WERI-Rb-1 (cell line): ENCODE measurements at regions not wholly inside any gene's neighbourhood (a gene's known extent, or its start where the extent isn't known, plus 50 kb on each side); places are given as distances from the start of the nearest gene placed in this dataset.
"Not testable (repeated sequence)": the region's sequence is repeated elsewhere in the genome, so short reads cannot be mapped to it uniquely, and the experiment has no call there.

Experiments
- DNase-seq: peaks from one replicate; pipeline ENCODE4 v3.0.0-alpha.2; 2020
- H3K27ac ChIP-seq: fragments of 250-450 bp; sonication (Bioruptor Pico); 2 replicates; pipeline ENCODE4 v1.5.1; 2020; ENCODE audit warnings: mild to moderate bottlenecking, moderate library complexity
- H3K27me3 ChIP-seq: fragments of 250-450 bp; sonication (Bioruptor Pico); 2 replicates; pipeline ENCODE4 v1.5.1; 2021; ENCODE audit warnings: mild to moderate bottlenecking, low read depth, moderate library complexity; ENCODE audit not compliant: insufficient read depth, severe bottlenecking
- H3K36me3 ChIP-seq: fragments of 250-450 bp; sonication (Bioruptor Pico); 2 replicates; pipeline ENCODE4 v1.5.1; 2020; ENCODE audit warnings: mild to moderate bottlenecking, moderate library complexity
- H3K4me3 ChIP-seq: 2 replicates; pipeline ENCODE4 v1.5.1; 2011; ENCODE audit warnings: low read depth, mild to moderate bottlenecking, control low read depth, low read length
- H3K9me3 ChIP-seq: fragments of 250-450 bp; sonication (Bioruptor Pico); 2 replicates; pipeline ENCODE4 v1.5.1; 2021; ENCODE audit warnings: mild to moderate bottlenecking, moderate library complexity; ENCODE audit not compliant: severe bottlenecking
- TF ChIP-seq, protein P1 (sequence below): IDR thresholded peaks from 2 replicates; pipeline ENCODE4 v1.5.1; 2011; ENCODE audit warnings: low read depth, mild to moderate bottlenecking, control low read depth, inconsistent platforms, low read length

GRCh38 chr17:51423421-51424160 lies 163.2 kb downstream of the UTP18 start:
- H3K36me3 ChIP-seq: no peaks in the 10 kb centered on the region
- H3K9me3 ChIP-seq: peaks cover 4% of the 10 kb centered on the region
- DNase-seq: no peak
- H3K27me3 ChIP-seq: peaks cover 5% of the 10 kb centered on the region
- H3K27ac ChIP-seq: no peak overlapping the region
- TF ChIP-seq, protein P1, sequence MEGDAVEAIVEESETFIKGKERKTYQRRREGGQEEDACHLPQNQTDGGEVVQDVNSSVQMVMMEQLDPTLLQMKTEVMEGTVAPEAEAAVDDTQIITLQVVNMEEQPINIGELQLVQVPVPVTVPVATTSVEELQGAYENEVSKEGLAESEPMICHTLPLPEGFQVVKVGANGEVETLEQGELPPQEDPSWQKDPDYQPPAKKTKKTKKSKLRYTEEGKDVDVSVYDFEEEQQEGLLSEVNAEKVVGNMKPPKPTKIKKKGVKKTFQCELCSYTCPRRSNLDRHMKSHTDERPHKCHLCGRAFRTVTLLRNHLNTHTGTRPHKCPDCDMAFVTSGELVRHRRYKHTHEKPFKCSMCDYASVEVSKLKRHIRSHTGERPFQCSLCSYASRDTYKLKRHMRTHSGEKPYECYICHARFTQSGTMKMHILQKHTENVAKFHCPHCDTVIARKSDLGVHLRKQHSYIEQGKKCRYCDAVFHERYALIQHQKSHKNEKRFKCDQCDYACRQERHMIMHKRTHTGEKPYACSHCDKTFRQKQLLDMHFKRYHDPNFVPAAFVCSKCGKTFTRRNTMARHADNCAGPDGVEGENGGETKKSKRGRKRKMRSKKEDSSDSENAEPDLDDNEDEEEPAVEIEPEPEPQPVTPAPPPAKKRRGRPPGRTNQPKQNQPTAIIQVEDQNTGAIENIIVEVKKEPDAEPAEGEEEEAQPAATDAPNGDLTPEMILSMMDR: no peak
- H3K4me3 ChIP-seq: no peak overlapping the region

DNA sequence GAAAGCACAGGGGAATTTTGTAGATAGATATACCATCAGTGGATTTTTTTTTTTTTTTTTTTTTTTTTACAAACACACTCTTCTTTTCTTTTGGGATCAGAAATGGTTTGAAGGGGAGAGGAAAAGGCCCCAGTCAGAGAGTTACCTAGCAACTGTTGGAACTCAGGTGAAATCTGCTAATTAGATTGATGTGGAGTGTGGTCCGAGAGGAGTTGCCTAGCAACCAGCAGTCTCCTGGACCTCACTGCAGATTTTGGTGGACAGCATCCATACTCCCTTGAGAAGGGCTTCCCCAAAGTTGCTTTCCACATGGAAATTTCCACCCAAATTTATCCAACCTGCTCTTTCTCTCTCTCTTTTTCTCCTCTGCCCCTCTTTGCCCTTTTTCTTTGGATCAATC lies 165.4 kb downstream of the UTP18 start:
- DNase-seq: no peak
- Histone ChIP-seq H3K27ac (no peak overlapping the region), H3K4me3 (no peak overlapping the region), H3K36me3 (no peaks in the 10 kb centered on the region), H3K9me3 (peaks cover 11% of the 10 kb centered on the region), H3K27me3 (no peaks in the 10 kb centered on the region)
- TF ChIP-seq, protein P1: no peak

DNA sequence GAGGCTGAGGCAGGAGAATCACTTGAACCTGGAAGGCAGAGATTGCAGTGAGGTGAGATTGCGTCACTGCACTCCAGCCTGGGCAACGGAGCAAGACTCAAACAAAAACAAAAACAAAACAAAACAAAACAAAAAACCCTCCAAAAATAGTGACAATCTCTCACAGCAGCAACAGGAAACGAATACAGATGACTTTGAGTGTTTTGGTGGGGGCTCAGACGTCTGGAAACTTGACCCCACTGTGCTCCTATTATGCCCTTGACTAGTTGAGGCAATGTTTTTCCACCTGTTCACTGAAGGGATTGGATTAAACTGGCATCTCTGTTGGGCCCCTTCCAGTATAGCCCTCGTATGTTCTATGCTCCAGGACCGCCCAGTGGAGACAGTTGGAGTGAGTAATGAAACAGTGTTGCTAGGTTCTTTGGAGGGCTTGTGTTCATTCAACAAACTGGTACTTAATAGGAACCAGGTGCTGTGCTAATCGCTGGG lies 167.0 kb downstream of the UTP18 start:
- H3K4me3 ChIP-seq: no peak overlapping the region
- peaks cover 9% of the 10 kb centered on the region for H3K9me3 ChIP-seq
- H3K27ac ChIP-seq: no peak overlapping the region
- no peak for DNase-seq
- no peaks in the 10 kb centered on the region for H3K27me3 ChIP-seq
- H3K36me3 ChIP-seq: no peaks in the 10 kb centered on the region
- TF ChIP-seq, protein P1: no peak

DNA sequence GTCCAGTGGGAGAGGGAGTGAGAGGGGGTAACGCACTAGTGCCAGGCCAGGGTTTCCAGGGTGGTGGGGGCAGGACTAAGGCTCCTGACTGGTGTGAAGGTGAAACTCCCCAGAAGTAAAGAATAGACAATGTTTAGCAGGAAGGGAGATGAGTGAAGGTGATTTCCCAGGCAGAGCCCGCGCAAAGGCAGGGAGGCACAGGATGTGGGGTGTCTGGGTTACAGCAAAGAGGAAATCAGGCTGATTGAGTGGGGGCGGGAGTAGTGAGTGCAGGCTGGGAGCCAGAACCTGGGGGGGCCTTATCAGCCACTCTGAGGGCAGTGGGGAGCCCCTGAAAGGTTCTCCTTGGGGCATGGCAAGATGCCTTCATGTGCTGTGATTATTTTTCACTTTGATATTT lies 167.5 kb downstream of the UTP18 start:
- H3K27ac ChIP-seq: no peak overlapping the region
- no peak for DNase-seq
- H3K36me3 ChIP-seq: no peaks in the 10 kb centered on the region
- no peak overlapping the region for H3K4me3 ChIP-seq
- TF ChIP-seq, protein P1: no peak
- peaks cover 7% of the 10 kb centered on the region for H3K9me3 ChIP-seq
- H3K27me3 ChIP-seq: no peaks in the 10 kb centered on the region

DNA sequence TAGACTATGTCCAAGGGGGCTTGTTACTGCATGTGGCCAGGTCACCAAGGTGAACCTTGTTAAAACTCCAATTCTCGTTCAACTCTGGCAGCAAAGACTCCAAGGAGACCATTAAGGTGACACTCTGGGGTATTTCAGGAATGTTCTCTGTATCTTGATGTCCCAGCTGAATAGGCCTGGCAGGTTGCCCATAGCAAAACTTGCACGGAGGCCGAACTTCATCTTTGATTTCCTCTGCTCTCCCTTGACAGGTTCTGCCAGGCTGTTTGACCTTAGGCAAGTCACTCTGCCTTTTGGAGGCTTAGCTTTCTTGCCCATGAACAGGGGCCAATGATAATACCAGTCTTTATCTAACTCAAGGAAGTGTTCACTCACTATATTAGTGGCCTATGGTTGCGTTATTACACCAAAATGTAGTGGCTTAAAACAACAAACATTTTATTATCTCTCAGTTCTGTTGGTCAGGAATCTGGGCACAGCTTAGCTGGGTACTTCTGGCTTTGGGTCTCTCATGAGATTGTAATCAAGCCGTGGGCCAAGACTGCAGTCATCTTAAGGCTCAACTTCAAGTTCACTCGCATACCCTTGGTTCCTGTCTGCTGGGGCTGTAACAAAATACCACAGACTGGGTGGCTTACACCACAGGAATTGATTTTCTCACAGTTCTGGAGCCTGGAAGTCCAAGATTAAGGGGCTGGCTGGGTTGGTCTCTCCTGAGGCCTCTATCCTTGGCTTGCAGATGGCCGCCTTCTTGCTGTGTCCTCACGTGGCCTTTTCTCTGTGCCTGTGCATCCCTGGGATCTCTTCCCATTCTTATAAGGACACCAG lies 168.5 kb downstream of the UTP18 start:
- H3K27ac ChIP-seq: no peak overlapping the region
- no peaks in the 10 kb centered on the region for H3K36me3 ChIP-seq
- no peaks in the 10 kb centered on the region for H3K27me3 ChIP-seq
- peaks cover 7% of the 10 kb centered on the region for H3K9me3 ChIP-seq
- DNase-seq: peak; percentile 20
- no peak overlapping the region for H3K4me3 ChIP-seq
- TF ChIP-seq, protein P1: no peak

DNA sequence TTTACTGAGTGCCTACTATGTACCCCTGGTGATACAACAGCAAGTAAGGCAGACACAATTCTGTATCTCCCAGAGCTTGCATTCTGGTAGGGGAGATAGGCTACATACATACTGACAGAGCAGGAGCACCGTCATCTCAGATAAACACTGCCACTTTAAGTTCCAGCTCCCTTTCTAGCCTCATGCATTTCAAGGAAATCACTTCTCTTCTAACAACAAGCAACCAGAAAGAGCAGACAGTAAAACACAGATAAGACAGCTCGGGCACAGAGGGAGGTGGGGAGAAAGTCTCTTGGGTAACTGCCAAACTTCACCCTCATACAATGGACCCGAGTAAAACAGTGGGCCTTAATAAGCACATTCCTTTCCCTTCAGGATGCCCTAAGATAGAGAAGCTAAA lies 169.6 kb downstream of the UTP18 start:
- DNase-seq, H3K27me3 ChIP-seq, H3K27ac ChIP-seq, H3K4me3 ChIP-seq, H3K36me3 ChIP-seq, H3K9me3 ChIP-seq: not testable (repeated sequence)
